SK-N-SH (cell line): ENCODE measurements at regions not wholly inside any gene's neighbourhood (a gene's known extent, or its start where the extent isn't known, plus 50 kb on each side); places are given as distances from the start of the nearest gene placed in this dataset.

Source experiments
- CTCF ChIA-PET: fragments of 300-600, 350-600 bp; formaldehyde crosslinking; extraction: SDS; loops from one replicate; lab custom pipeline; 2021; lab: Yijun Ruan, JAX
- POLR2A ChIA-PET: fragments of 350-600 bp; sonication (Branson Sonifier 250); formaldehyde crosslinking; extraction: SDS; loops from one replicate; lab custom pipeline; 2020; ENCODE audit warnings: antibody characterized with exemption, inconsistent platforms; lab: Yijun Ruan, JAX
- DNase-seq: peaks from one replicate; pipeline ENCODE4 v3.0.0; 2012
- H2AFZ ChIP-seq: fragments of 200-600 bp; sonication (generic); 2 replicates; pipeline ENCODE4 v1.8.1; 2016; ENCODE audit warnings: antibody characterized with exemption, mild to moderate bottlenecking, low read depth
- H3F3A ChIP-seq: fragments of 200-600 bp; sonication (generic); replicated peaks from 2 replicates; pipeline ENCODE3; 2016; ENCODE audit warnings: antibody characterized with exemption, mild to moderate bottlenecking; ENCODE audit not compliant: insufficient read depth
- H3K27ac ChIP-seq, 2 experiments: fragments of 200-500 bp in 1 of 2; fragments of 200-600 bp in 1 of 2; sonication (Bioruptor generic) in 1 of 2; sonication (generic), shearing (Covaris generic) in 1 of 2; 2 replicates each; pipeline versions ENCODE4 v1.5.1 to v1.6.1; 2014 to 2016; ENCODE audit warnings: low read depth in 2 of 2, inconsistent platforms in 1 of 2, low read length in 1 of 2, mild to moderate bottlenecking in 1 of 2, mixed read lengths in 1 of 2
- H3K27me3 ChIP-seq: fragments of 200-600 bp; sonication (generic), shearing (Covaris generic); 2 replicates; pipeline ENCODE4 v1.6.1; 2016; ENCODE audit warnings: mixed run types; ENCODE audit not compliant: insufficient read depth
- H3K36me3 ChIP-seq, 2 experiments: fragments of 200-500 bp in 1 of 2; fragments of 200-600 bp in 1 of 2; sonication (Bioruptor generic) in 1 of 2; sonication (generic) in 1 of 2; replicated peaks in 1 of 2; 2 replicates each; pipeline versions ENCODE3 to v1.5.1; 2014 to 2016; ENCODE audit warnings: low read length in 1 of 2, mild to moderate bottlenecking in 1 of 2; ENCODE audit not compliant: insufficient read depth in 2 of 2, control insufficient read depth in 1 of 2
- H3K4me1 ChIP-seq, 2 experiments: fragments of 200-500 bp in 1 of 2; fragments of 200-600 bp in 1 of 2; sonication (Bioruptor generic) in 1 of 2; sonication (generic), shearing (Covaris generic) in 1 of 2; 2 replicates each; pipeline versions ENCODE4 v1.5.1 to v1.6.1; 2014 to 2016; ENCODE audit warnings: low read depth in 1 of 2, low read length in 1 of 2, mixed run types in 1 of 2; ENCODE audit not compliant: insufficient read depth in 2 of 2, control insufficient read depth in 1 of 2
- H3K4me2 ChIP-seq: fragments of 200-600 bp; sonication (generic), shearing (Covaris generic); 2 replicates; pipeline ENCODE4 v1.6.1; 2017; ENCODE audit warnings: mixed run types
- H3K4me3 ChIP-seq, 2 experiments: fragments of 200-500 bp in 1 of 2; fragments of 200-600 bp in 1 of 2; sonication (Bioruptor generic) in 1 of 2; sonication (generic), shearing (Covaris generic) in 1 of 2; 2 replicates each; pipeline versions ENCODE4 v1.5.1 to v1.8.1; 2014 to 2016; ENCODE audit warnings: low read depth in 2 of 2, inconsistent platforms in 1 of 2, low read length in 1 of 2, mild to moderate bottlenecking in 1 of 2, mixed read lengths in 1 of 2, moderate library complexity in 1 of 2
- H3K79me2 ChIP-seq: fragments of 200-600 bp; sonication (generic); 2 replicates; pipeline ENCODE4 v1.8.1; 2017; ENCODE audit warnings: mild to moderate bottlenecking; ENCODE audit not compliant: insufficient read depth
- H3K9ac ChIP-seq: fragments of 200-600 bp; sonication (generic); 2 replicates; pipeline ENCODE4 v1.6.1; 2017; ENCODE audit warnings: mixed run types
- H3K9me2 ChIP-seq: fragments of 200-600 bp; sonication (generic); 2 replicates; pipeline ENCODE4 v1.6.1; 2017; ENCODE audit warnings: mixed run types
- H3K9me3 ChIP-seq: fragments of 200-600 bp; sonication (generic); 2 replicates; pipeline ENCODE4 v1.6.1; 2017; ENCODE audit warnings: mixed run types, mild to moderate bottlenecking, moderate library complexity
- H4K20me1 ChIP-seq: fragments of 200-600 bp; sonication (generic); 2 replicates; pipeline ENCODE4 v1.6.1; 2017; ENCODE audit warnings: mild to moderate bottlenecking, mixed run types; ENCODE audit not compliant: insufficient read depth
- CHD2 ChIP-seq: fragments of 150-350 bp; IDR thresholded peaks from 2 replicates; pipeline ENCODE4 v1.6.1; 2018; ENCODE audit warnings: low read length; ENCODE audit not compliant: partially characterized antibody
- EZH2phosphoT487 ChIP-seq: fragments of 200-600 bp; sonication (generic); IDR thresholded peaks from 2 replicates; pipeline ENCODE4 v1.6.1; 2017; ENCODE audit warnings: low read depth, mixed run types, mild to moderate bottlenecking, antibody characterized with exemption, moderate library complexity, borderline replicate concordance
- GABPA ChIP-seq: IDR thresholded peaks from 2 replicates; pipeline ENCODE4 v1.4.0; 2012; ENCODE audit warnings: low read depth, mild to moderate bottlenecking
- GATA2 ChIP-seq: sonication (generic); formaldehyde crosslinking; IDR thresholded peaks from 2 replicates; pipeline ENCODE4 v1.5.0; 2020; ENCODE audit warnings: mild to moderate bottlenecking, missing genetic modification reagents
- IRF3 ChIP-seq: fragments of 150-350 bp; IDR thresholded peaks from 2 replicates; pipeline ENCODE4 v1.6.1; 2016; ENCODE audit warnings: mild to moderate bottlenecking, low read depth, low read length
- JUND ChIP-seq: IDR thresholded peaks from 2 replicates; pipeline ENCODE4 v1.4.0; 2012
- NFIC ChIP-seq: IDR thresholded peaks from 2 replicates; pipeline ENCODE4 v1.4.0; 2012; ENCODE audit warnings: borderline replicate concordance
- REST ChIP-seq: IDR thresholded peaks from 2 replicates; pipeline ENCODE4 v1.6.1; 2012; ENCODE audit warnings: mild to moderate bottlenecking, low read depth, low read length, moderate library complexity
- RFX5 ChIP-seq: IDR thresholded peaks from 2 replicates; pipeline ENCODE4 v1.6.1; 2012; ENCODE audit warnings: mild to moderate bottlenecking, improper control_type of control experiment, low read length
- TEAD4 ChIP-seq: IDR thresholded peaks from 2 replicates; pipeline ENCODE4 v1.4.0; 2012; ENCODE audit warnings: mild to moderate bottlenecking, borderline replicate concordance; ENCODE audit not compliant: insufficient read depth
- USF2 ChIP-seq: fragments of 150-350 bp; IDR thresholded peaks from 2 replicates; pipeline ENCODE4 v1.6.1; 2017; ENCODE audit warnings: antibody characterized with exemption, low read length, low read depth, borderline replicate concordance
- YY1 ChIP-seq: IDR thresholded peaks from 2 replicates; pipeline ENCODE4 v1.4.0; 2012; ENCODE audit warnings: low read depth, mild to moderate bottlenecking
- WGBS: methylation state at CpG from one replicate; pipeline ENCODE4 v1.1.6; 2017; ENCODE audit warnings: low lambda C conversion rate; 5-methylcytosine and 5-hydroxymethylcytosine counted together

GRCh38 chr6:148087659-148088058, 255.0 kb upstream of the SASH1 start:
- H2AFZ ChIP-seq, result no peak overlapping the region

More at GRCh38 chr6:148087659-148088058, 255.0 kb upstream of the SASH1 start:
- Histone ChIP-seq H3K79me2 (no peaks in the 10 kb centered on the region), H3K9me3 (no peaks in the 10 kb centered on the region; the same call in 1 of the 2 replicates), H4K20me1 (no peaks in the 10 kb centered on the region), H3F3A (no peaks in the 10 kb centered on the region), H3K27me3 (no peaks in the 10 kb centered on the region), H3K4me1 (no peaks in the 10 kb centered on the region), H3K9me2 (no peaks in the 10 kb centered on the region), H3K4me3 (no peak overlapping the region), H3K27ac (no peak overlapping the region), H3K9ac (no peak overlapping the region), H3K36me3 (no peaks in the 10 kb centered on the region), H3K4me2 (no peak overlapping the region)
- no peak for TF ChIP-seq USF2
- no peak for TF ChIP-seq RFX5
- no peak for TF ChIP-seq GATA2
- TF ChIP-seq EZH2phosphoT487, result no peak
- TF ChIP-seq CHD2, result no peak
- TF ChIP-seq YY1, result no peak
- TF ChIP-seq GABPA, result no peak
- no peak for TF ChIP-seq IRF3
- no peak for TF ChIP-seq TEAD4
- no peak for TF ChIP-seq REST
- TF ChIP-seq JUND, result no peak
- no peak for TF ChIP-seq NFIC
- CTCF ChIA-PET, result no interaction called here
- DNase-seq, result no peak
- POLR2A ChIA-PET, result no interaction called here
- WGBS, result 16% methylated on average over 3 of the region's 3 CpGs
